NCI-H82 (cell line): ENCODE measurements at regions not wholly inside any gene's neighbourhood (a gene's known extent, or its start where the extent isn't known, plus 50 kb on each side); places are given as distances from the start of the nearest gene placed in this dataset.

Experiments used
- DNase-seq: peaks from one replicate; lab custom pipeline; 2025; lab: John Stamatoyannopoulos, UW

- DNase-seq, result no peak
Observed at GRCh38 chr16:47778106-47778801, 317.1 kb downstream of the PHKB start.

- DNase-seq, result no peak
Observed at GRCh38 chr16:47777220-47777619, 316.1 kb downstream of the PHKB start.

DNA sequence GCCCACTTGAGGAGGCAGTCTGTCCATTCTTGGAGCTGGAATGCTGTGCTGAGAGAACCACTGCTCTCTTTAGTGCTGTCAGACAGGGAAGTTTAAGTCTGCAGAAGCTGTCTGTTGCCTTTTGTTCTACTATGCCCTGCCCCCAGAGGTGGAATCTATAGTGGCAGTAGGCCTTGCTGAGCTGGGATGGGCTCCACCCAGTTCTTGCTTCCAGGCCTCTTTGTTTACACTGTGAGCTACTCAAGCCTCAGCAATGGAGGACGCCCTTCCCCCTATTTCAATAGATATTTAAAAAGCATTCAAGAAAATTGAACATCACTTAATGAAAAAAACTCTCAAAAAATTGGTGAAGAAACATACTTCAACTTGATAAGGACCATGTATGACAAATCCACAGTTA, 313.5 kb downstream of the PHKB start:
- DNase-seq, result peak; percentile 6

GRCh38 chr16:47753659-47754058, 292.5 kb downstream of the PHKB start:
- no peak for DNase-seq
